GM23338 (cell line): ENCODE measurements at regions not wholly inside any gene's neighbourhood (a gene's known extent, or its start where the extent isn't known, plus 50 kb on each side); places are given as distances from the start of the nearest gene placed in this dataset.

Source experiments
- ATAC-seq: fragments of 200-7000 bp; cut with Tn5 transposase; 3 replicates; pipeline ENCODE4 v1.9.1; 2020
- DNase-seq: peaks from one replicate; pipeline ENCODE4 v3.0.0-alpha.2; 2015; ENCODE audit warnings: low spot score
- H2AFZ ChIP-seq: fragments of 200-600 bp; sonication (generic); 2 replicates; pipeline ENCODE4 v1.8.0; 2016; ENCODE audit warnings: antibody characterized with exemption, mild to moderate bottlenecking, moderate library complexity
- H3F3A ChIP-seq: fragments of 200-600 bp; sonication (generic); replicated peaks from 2 replicates; pipeline ENCODE4 v1.8.0; 2017; ENCODE audit warnings: antibody characterized with exemption, mixed run types, low read depth
- H3K27ac ChIP-seq: fragments of 200-600 bp; sonication (generic); 2 replicates; pipeline ENCODE4 v1.6.1; 2016; ENCODE audit warnings: low read depth
- H3K27me3 ChIP-seq: fragments of 200-600 bp; sonication (generic); 2 replicates; pipeline ENCODE4 v1.8.0; 2016; ENCODE audit warnings: mild to moderate bottlenecking, mixed run types, moderate library complexity; ENCODE audit not compliant: insufficient read depth
- H3K36me3 ChIP-seq: fragments of 200-600 bp; sonication (generic); 2 replicates; pipeline ENCODE4 v1.8.0; 2016; ENCODE audit warnings: mild to moderate bottlenecking; ENCODE audit not compliant: insufficient read depth
- H3K4me1 ChIP-seq: fragments of 200-600 bp; sonication (generic); 2 replicates; pipeline ENCODE4 v1.8.0; 2016; ENCODE audit warnings: mild to moderate bottlenecking, moderate library complexity; ENCODE audit not compliant: insufficient read depth
- H3K4me2 ChIP-seq: fragments of 200-600 bp; sonication (generic); 2 replicates; pipeline ENCODE4 v1.7.1; 2017; ENCODE audit warnings: mixed run types
- H3K4me3 ChIP-seq: fragments of 200-600 bp; sonication (generic); 2 replicates; pipeline ENCODE4 v1.6.1; 2016; ENCODE audit warnings: mixed run types
- H3K79me2 ChIP-seq: fragments of 200-600 bp; sonication (generic); replicated peaks from 2 replicates; pipeline ENCODE4 v1.8.0; 2017; ENCODE audit warnings: mild to moderate bottlenecking; ENCODE audit not compliant: insufficient read depth
- H3K9me2 ChIP-seq: fragments of 200-600 bp; sonication (generic); 2 replicates; pipeline ENCODE4 v1.8.0; 2017; ENCODE audit not compliant: insufficient read depth
- H4K20me1 ChIP-seq: fragments of 200-600 bp; sonication (generic); replicated peaks from 2 replicates; pipeline ENCODE4 v1.8.0; 2017; ENCODE audit warnings: mild to moderate bottlenecking; ENCODE audit not compliant: insufficient read depth
- H3K27ac Mint-ChIP-seq: 2 replicates; pipeline ENCODE4 v1.8.0; 2020; ENCODE audit warnings: inconsistent platforms, mild to moderate bottlenecking, moderate library complexity, mixed read lengths
- H3K27me3 Mint-ChIP-seq: 3 replicates; pipeline ENCODE4 v1.8.0; 2022; ENCODE audit warnings: low read depth, mild to moderate bottlenecking, moderate library complexity, mixed read lengths, inconsistent platforms; ENCODE audit not compliant: insufficient read depth, poor library complexity
- H3K36me3 Mint-ChIP-seq: 3 replicates; pipeline ENCODE4 v1.8.0; 2021; ENCODE audit warnings: low read depth, mild to moderate bottlenecking, inconsistent platforms, moderate library complexity, mixed read lengths
- H3K4me1 Mint-ChIP-seq: 3 replicates; pipeline ENCODE4 v1.8.0; 2020; ENCODE audit warnings: mild to moderate bottlenecking, inconsistent platforms, mixed read lengths
- H3K4me3 Mint-ChIP-seq: 3 replicates; pipeline ENCODE4 v1.8.0; 2021; ENCODE audit warnings: moderate library complexity, mild to moderate bottlenecking, inconsistent platforms, mixed read lengths
- H3K9me3 Mint-ChIP-seq: 3 replicates; pipeline ENCODE4 v1.8.0; 2020; ENCODE audit warnings: moderate library complexity, mild to moderate bottlenecking, inconsistent platforms, mixed read lengths
- EZH2 ChIP-seq: fragments of 200-600 bp; sonication (generic); IDR thresholded peaks from one replicate; pipeline ENCODE4 v1.8.0; 2017; ENCODE audit warnings: antibody characterized with exemption, mild to moderate bottlenecking, low read depth; ENCODE audit not compliant: unreplicated experiment
- EZH2phosphoT487 ChIP-seq: fragments of 200-600 bp; sonication (generic); IDR thresholded peaks from one replicate; pipeline ENCODE4 v1.8.1; 2018; ENCODE audit warnings: antibody characterized with exemption; ENCODE audit not compliant: unreplicated experiment
- JUNB ChIP-seq: IDR thresholded peaks from one replicate; pipeline ENCODE4 v1.6.1; 2016; ENCODE audit warnings: antibody characterized with exemption; ENCODE audit not compliant: unreplicated experiment
- POLR2AphosphoS5 ChIP-seq: IDR thresholded peaks from 2 replicates; pipeline ENCODE4 v1.6.1; 2016; ENCODE audit warnings: antibody characterized with exemption, low read depth
- REST ChIP-seq: IDR thresholded peaks from one replicate; pipeline ENCODE4 v1.6.1; 2018; ENCODE audit warnings: antibody characterized with exemption; ENCODE audit not compliant: unreplicated experiment
- ZNF331 ChIP-seq: fragments of 250-450 bp; sonication (Bioruptor Pico); IDR thresholded peaks from 2 replicates; pipeline ENCODE4 v1.5.0; 2020; ENCODE audit warnings: low read depth, mild to moderate bottlenecking, moderate library complexity
- ZNF462 ChIP-seq: fragments of 250-450 bp; sonication (Bioruptor Pico); IDR thresholded peaks from 2 replicates; pipeline ENCODE4 v1.5.0; 2020; ENCODE audit warnings: mild to moderate bottlenecking, moderate library complexity
- TF ChIP-seq, protein P1 (sequence below), 2 experiments: fragments of 200-600 bp in 1 of 2; sonication (generic) in 1 of 2; conservative IDR thresholded peaks; 2 replicates each; pipeline versions ENCODE4 v1.5.1 to v1.6.1; 2016 to 2017; ENCODE audit warnings: antibody characterized with exemption in 2 of 2, low read depth in 2 of 2, mild to moderate bottlenecking in 2 of 2, moderate library complexity in 1 of 2

DNA sequence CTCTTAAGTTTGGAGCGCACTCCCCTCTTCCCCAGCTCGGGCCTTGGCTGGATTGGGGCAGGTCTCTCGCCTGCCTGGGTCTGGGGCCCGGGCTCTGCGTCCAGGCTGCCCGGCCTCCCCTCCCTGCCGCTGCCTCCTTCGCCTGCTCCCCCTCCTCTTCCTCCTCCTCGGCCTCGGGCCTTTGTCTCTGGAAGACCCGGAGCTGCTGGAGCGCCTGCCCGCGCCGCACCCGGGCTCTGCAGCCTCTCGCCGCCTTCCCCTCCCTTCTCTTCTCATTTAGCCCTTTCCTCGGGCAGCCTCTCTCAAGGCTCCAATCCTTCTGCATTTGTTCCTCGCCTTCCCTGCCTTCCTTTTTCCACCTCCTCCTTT, 218.5 kb downstream of the C9orf50 start:
- no peaks in the 10 kb centered on the region for H4K20me1 ChIP-seq
- H2AFZ ChIP-seq = 0 out of 2 replicates have a peak overlapping the region, but pooled peaks have one; percentile 43
- no peaks in the 10 kb centered on the region for H3K9me2 ChIP-seq
- H3K36me3 ChIP-seq = no peaks in the 10 kb centered on the region
- H3K4me2 ChIP-seq = peak overlapping the region; percentile 71
- peaks cover 7% of the 10 kb centered on the region; the same call in 1 of the 2 replicates for H3K27me3 ChIP-seq
- peak overlapping the region; percentile 59 for H3K4me3 Mint-ChIP-seq
- H3K27ac ChIP-seq = no peak overlapping the region
- H3K27me3 Mint-ChIP-seq = peaks cover 22% of the 10 kb centered on the region
- H3K36me3 Mint-ChIP-seq = no peaks in the 10 kb centered on the region
- no peak for TF ChIP-seq EZH2phosphoT487
- TF ChIP-seq ZNF462 = no peak
- TF ChIP-seq, protein P1, sequence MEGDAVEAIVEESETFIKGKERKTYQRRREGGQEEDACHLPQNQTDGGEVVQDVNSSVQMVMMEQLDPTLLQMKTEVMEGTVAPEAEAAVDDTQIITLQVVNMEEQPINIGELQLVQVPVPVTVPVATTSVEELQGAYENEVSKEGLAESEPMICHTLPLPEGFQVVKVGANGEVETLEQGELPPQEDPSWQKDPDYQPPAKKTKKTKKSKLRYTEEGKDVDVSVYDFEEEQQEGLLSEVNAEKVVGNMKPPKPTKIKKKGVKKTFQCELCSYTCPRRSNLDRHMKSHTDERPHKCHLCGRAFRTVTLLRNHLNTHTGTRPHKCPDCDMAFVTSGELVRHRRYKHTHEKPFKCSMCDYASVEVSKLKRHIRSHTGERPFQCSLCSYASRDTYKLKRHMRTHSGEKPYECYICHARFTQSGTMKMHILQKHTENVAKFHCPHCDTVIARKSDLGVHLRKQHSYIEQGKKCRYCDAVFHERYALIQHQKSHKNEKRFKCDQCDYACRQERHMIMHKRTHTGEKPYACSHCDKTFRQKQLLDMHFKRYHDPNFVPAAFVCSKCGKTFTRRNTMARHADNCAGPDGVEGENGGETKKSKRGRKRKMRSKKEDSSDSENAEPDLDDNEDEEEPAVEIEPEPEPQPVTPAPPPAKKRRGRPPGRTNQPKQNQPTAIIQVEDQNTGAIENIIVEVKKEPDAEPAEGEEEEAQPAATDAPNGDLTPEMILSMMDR (conservative IDR thresholded peaks at IDR 0.05; ENCODE audit: low read depth in 2 of 2) = peak in 1 of 2 experiments; percentile 11; a peak in 1 of 4 replicates
- TF ChIP-seq EZH2 = no peak
- TF ChIP-seq POLR2AphosphoS5 = no peak
- no peak for TF ChIP-seq JUNB
- TF ChIP-seq ZNF331 (CRISPR knock-in tag) = no peak
- TF ChIP-seq REST = no peak
- peak overlapping the region; percentile 68 for H3K27ac Mint-ChIP-seq
- peak overlapping the region; percentile 45 for H3K4me3 ChIP-seq
- DNase-seq (peak; percentile 66), ATAC-seq (peak; percentile 54)
- no peaks in the 10 kb centered on the region for H3K79me2 ChIP-seq
- peaks cover 45% of the 10 kb centered on the region for H3K4me1 Mint-ChIP-seq
- H3K9me3 Mint-ChIP-seq = no peaks in the 10 kb centered on the region
- no peaks in the 10 kb centered on the region for H3F3A ChIP-seq
- H3K4me1 ChIP-seq = peaks cover 5% of the 10 kb centered on the region; the same call in 1 of the 2 replicates
